C4-2B (cell line): ENCODE measurements at regions not wholly inside any gene's neighbourhood (a gene's known extent, or its start where the extent isn't known, plus 50 kb on each side); places are given as distances from the start of the nearest gene placed in this dataset.
"Not testable (repeated sequence)": the region's sequence is repeated elsewhere in the genome, so short reads cannot be mapped to it uniquely, and the experiment has no call there.

Experiments
- H3K27ac ChIP-seq: fragments of 450-650 bp; 2 replicates; pipeline ENCODE4 v1.5.1; 2017
- CTCF ChIP-seq: fragments of 450-650 bp; conservative IDR thresholded peaks from 2 replicates; pipeline ENCODE4 v1.5.1; 2017; ENCODE audit warnings: mild to moderate bottlenecking
- ZFX ChIP-seq: fragments of 450-650 bp; IDR thresholded peaks from 2 replicates; pipeline ENCODE4 v1.6.1; 2017

DNA sequence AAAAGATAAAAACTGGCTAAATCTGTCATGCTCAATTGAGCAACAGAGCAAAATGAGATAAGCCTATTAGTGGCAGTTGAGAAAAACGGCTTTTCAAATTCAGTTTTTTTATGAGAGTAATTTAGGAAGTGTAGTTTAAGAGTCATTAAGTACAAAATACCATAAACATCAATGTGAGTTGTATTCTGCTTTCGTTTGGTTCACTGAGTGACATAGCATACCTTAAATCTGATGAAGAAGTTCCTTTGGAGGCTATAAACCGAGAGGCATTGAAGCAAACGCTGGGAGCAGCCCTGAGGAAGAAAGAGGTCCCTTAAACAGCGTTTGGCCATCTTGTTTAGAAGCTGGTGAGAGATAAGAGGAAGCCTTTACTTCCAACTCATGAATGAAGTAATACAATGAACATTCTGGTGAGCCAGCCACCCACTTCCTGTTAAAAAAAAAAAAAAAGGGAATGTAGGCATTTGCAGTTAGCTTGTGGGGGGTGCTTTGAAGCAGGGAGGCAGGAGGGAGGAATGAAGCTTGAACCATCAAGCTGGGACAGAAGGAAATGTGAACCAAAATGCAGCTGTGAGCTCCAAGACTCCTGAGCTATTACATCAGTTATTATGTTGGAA, 132.3 kb downstream of the ZNF330 start:
- no peak overlapping the region for H3K27ac ChIP-seq
- TF ChIP-seq ZFX (no peak), CTCF (no peak)

- no peak for TF ChIP-seq ZFX
- no peak for TF ChIP-seq CTCF
- H3K27ac ChIP-seq: no peak overlapping the region
Observed at GRCh38 chr4:141356321-141356962, 135.7 kb downstream of the ZNF330 start.

GRCh38 chr4:141356963-141357335, 136.3 kb downstream of the ZNF330 start:
- H3K27ac ChIP-seq: no peak overlapping the region
- TF ChIP-seq CTCF (no peak), ZFX (no peak)

- H3K27ac ChIP-seq: not testable (repeated sequence)
Observed at GRCh38 chr4:141368241-141368640, 147.5 kb downstream of the ZNF330 start.

DNA sequence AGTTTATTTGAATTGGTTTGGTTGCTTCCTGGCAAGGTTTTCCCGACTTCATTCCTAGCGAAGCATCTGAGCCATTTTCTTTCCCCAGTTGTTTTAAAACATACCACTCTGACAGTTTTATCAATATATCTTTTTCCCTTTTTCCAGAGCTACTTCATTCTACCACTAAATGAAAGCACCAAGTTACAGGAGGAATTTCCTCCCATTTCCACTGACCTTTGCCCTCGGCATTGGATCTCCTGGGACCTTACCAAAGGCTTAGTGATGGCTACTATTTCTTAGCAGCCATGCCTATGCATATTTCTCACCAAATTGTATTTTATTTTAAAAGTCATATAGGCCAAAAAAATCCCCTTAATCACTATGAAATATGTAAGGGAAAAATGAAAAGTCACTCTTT, 150.5 kb downstream of the ZNF330 start:
- TF ChIP-seq ZFX: no peak
- no peak for TF ChIP-seq CTCF
- no peak overlapping the region for H3K27ac ChIP-seq

DNA sequence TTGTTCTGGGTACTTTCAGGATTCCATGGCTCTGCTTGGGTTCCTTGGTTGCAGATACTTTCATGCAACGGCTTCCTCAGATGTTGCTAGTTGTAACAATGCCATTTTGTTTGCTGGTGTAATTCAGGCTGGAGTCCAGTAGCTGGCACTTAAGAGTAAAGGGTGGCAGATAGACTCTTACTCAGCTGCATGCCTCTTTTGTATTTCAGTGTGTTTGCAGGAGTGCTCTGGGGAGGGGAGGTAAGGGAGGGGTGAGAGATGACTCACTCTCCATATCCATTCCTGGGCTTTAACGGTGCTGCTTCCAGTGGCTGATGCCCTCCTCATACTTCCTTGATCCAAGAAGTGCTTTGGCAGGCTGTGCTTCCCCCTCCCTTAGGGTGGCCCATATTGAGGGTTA, 155.2 kb downstream of the ZNF330 start:
- H3K27ac ChIP-seq: no peak overlapping the region
- peak; percentile 21; the same call in 1 of the 2 replicates for TF ChIP-seq CTCF
- no peak for TF ChIP-seq ZFX

GRCh38 chr4:141376769-141377168, 156.1 kb downstream of the ZNF330 start:
- TF ChIP-seq ZFX: no peak
- TF ChIP-seq CTCF: no peak
- no peak overlapping the region for H3K27ac ChIP-seq

- TF ChIP-seq CTCF: no peak
- no peak for TF ChIP-seq ZFX
- H3K27ac ChIP-seq: no peak overlapping the region
Observed at GRCh38 chr4:141387299-141387698, 166.6 kb downstream of the ZNF330 start.
